Naive thymus-derived CD8-positive, alpha-beta T cell (primary cell): ENCODE measurements at regions not wholly inside any gene's neighbourhood (a gene's known extent, or its start where the extent isn't known, plus 50 kb on each side); places are given as distances from the start of the nearest gene placed in this dataset.
A peak's percentile ranks its signal among the peaks of the same experiment; 100 is the strongest.

ENCODE experiments used
- ATAC-seq, 2 donors: fragments of 150-1000 bp; cut with Tn5 transposase in 1 of 2; sonication (Bioruptor Pico), chemical (Tn5 transposase) in 1 of 2; 1 replicate in 1 of 2; 2 replicates in 1 of 2; pipeline ENCODE4 v1.10.0; 2021; ENCODE audit warnings: mild to moderate bottlenecking in 2 of 2, moderate library complexity in 2 of 2
- POLR2A ChIA-PET: fragments of 350-600 bp; sonication (Branson Sonifier 250); formaldehyde crosslinking; loops from one replicate; lab custom pipeline; 2021; ENCODE audit warnings: antibody characterized with exemption; lab: Charles Lee
- DNase-seq, 10 donors: peaks; one replicate each; pipeline versions ENCODE4 v3.0.0 to v3.0.0-alpha.2; 2020 to 2022
- H3K27ac Mint-ChIP-seq, 10 donors: one replicate each; pipeline ENCODE4 v1.8.0; 2020 to 2022; ENCODE audit warnings: mild to moderate bottlenecking in 10 of 10, mixed read lengths in 10 of 10, moderate library complexity in 4 of 10, inconsistent platforms in 1 of 10
- H3K27me3 Mint-ChIP-seq, 5 donors: one replicate each; pipeline ENCODE4 v1.8.0; 2021 to 2022; ENCODE audit warnings: mixed read lengths in 5 of 5
- H3K36me3 Mint-ChIP-seq, 3 donors: one replicate each; pipeline ENCODE4 v1.8.0; 2020 to 2022; ENCODE audit warnings: mixed read lengths in 3 of 3, mild to moderate bottlenecking in 2 of 3, inconsistent platforms in 1 of 3
- H3K4me1 Mint-ChIP-seq, 4 donors: one replicate each; pipeline ENCODE4 v1.8.0; 2021 to 2022; ENCODE audit warnings: mixed read lengths in 4 of 4
- H3K4me3 Mint-ChIP-seq, 10 donors: one replicate each; pipeline ENCODE4 v1.8.0; 2020 to 2022; ENCODE audit warnings: mild to moderate bottlenecking in 10 of 10, mixed read lengths in 10 of 10, moderate library complexity in 6 of 10, inconsistent platforms in 1 of 10
- H3K9me3 Mint-ChIP-seq, 9 donors: one replicate each; pipeline ENCODE4 v1.8.0; 2020 to 2022; ENCODE audit warnings: mixed read lengths in 9 of 9, mild to moderate bottlenecking in 3 of 9, inconsistent platforms in 1 of 9, moderate library complexity in 1 of 9

GRCh38 chr20:24392612-24393011 is 76.8 kb upstream of the SYNDIG1 start:
- no peaks in the 10 kb centered on the region for H3K36me3 Mint-ChIP-seq
- peaks cover 22 to 36% (median 32%) of the 10 kb centered on the region in 4 donors for H3K4me1 Mint-ChIP-seq
- no peak overlapping the region for H3K27ac Mint-ChIP-seq
- H3K4me3 Mint-ChIP-seq: no peak overlapping the region
- H3K27me3 Mint-ChIP-seq: peaks cover 0 to 2% (median 0%) of the 10 kb centered on the region in 5 donors
- POLR2A ChIA-PET: no interaction called here
- no peak for DNase-seq
- ATAC-seq: no peak
- peaks cover 0 to 3% (median 0%) of the 10 kb centered on the region in 9 donors for H3K9me3 Mint-ChIP-seq

DNA sequence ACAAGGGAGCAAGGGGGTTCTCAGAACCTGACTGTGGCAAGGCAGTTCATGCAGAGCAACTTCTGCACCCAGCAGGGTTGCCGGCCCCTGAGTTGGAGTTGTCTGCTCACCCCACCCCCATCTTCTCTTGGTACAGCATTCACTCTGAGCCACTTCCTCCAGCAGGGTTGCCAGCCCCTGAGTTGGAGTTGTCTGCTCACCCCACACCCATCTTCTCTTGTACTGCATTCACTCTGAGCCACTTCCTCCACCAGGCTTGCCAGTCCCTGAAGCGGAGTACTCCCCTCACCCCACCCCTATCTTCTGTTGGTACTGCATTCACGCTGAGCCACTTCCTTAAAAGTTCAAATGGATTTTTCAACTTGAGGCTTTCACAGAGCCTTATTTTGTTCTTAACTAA is 79.7 kb upstream of the SYNDIG1 start:
- DNase-seq (peak; percentile 16 to 87 (median 56)), ATAC-seq (peak; percentile 99)
- H3K9me3 Mint-ChIP-seq: no peaks in the 10 kb centered on the region
- no peaks in the 10 kb centered on the region for H3K27me3 Mint-ChIP-seq
- H3K4me1 Mint-ChIP-seq: peaks cover 27 to 55% (median 42%) of the 10 kb centered on the region in 4 donors
- peak overlapping the region; percentile 26 to 86 (median 72) for H3K4me3 Mint-ChIP-seq
- POLR2A ChIA-PET: no interaction called here
- no peaks in the 10 kb centered on the region for H3K36me3 Mint-ChIP-seq
- H3K27ac Mint-ChIP-seq: peak overlapping the region; percentile 32 to 87 (median 71)

GRCh38 chr20:24388828-24389380 is 80.5 kb upstream of the SYNDIG1 start:
- Mint-ChIP-seq H3K36me3 (no peaks in the 10 kb centered on the region), H3K9me3 (no peaks in the 10 kb centered on the region), H3K27ac (peak overlapping the region in 9 of 10 donors; percentile 63 to 89 (median 74)), H3K4me1 (peaks cover 27 to 55% (median 42%) of the 10 kb centered on the region in 4 donors), H3K27me3 (no peaks in the 10 kb centered on the region), H3K4me3 (peak overlapping the region in 8 of 10 donors; percentile 43 to 86 (median 72))
- DNase-seq (no peak), ATAC-seq (no peak)
- POLR2A ChIA-PET: interaction anchor here (0.6 to 1.8 kb wide), 2 partner anchors 28 to 648 kb away, joined by 4 to 5 read pairs; no protein-coding TSS in a partner anchor

- ATAC-seq (no peak), DNase-seq (no peak)
- H3K36me3 Mint-ChIP-seq: no peaks in the 10 kb centered on the region
- H3K4me1 Mint-ChIP-seq: peaks cover 28 to 49% (median 40%) of the 10 kb centered on the region in 4 donors
- no peaks in the 10 kb centered on the region for H3K27me3 Mint-ChIP-seq
- POLR2A ChIA-PET: no interaction called here
- H3K27ac Mint-ChIP-seq: no peak overlapping the region
- no peaks in the 10 kb centered on the region for H3K9me3 Mint-ChIP-seq
- no peak overlapping the region for H3K4me3 Mint-ChIP-seq
Observed at GRCh38 chr20:24385547-24385946, 83.9 kb upstream of the SYNDIG1 start.

DNA sequence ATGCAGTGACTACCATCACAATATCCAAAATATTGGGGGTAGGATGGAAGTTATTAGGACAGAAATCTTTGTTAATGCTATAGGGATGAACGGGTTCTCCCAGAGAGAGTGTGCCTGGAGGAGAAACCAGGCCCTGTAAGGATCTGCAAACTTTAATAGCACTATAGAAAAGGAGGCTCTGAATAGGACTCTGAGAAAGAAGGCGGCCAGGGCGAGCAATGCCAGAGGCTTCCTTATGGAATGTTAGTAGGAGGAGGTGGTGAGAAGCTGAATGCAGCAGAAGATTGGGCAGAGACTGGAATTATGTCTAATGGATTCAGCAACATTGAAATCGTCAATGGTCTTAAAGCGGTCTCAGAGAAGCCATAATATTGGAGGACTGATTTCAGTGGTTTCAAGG is 84.6 kb upstream of the SYNDIG1 start:
- peak overlapping the region in 1 of 10 donors; percentile 11 for H3K27ac Mint-ChIP-seq
- POLR2A ChIA-PET: no interaction called here
- H3K9me3 Mint-ChIP-seq: no peaks in the 10 kb centered on the region
- no peaks in the 10 kb centered on the region for H3K27me3 Mint-ChIP-seq
- no peak for DNase-seq
- ATAC-seq: no peak
- peaks cover 23 to 42% (median 33%) of the 10 kb centered on the region in 4 donors for H3K4me1 Mint-ChIP-seq
- H3K4me3 Mint-ChIP-seq: no peak overlapping the region
- no peaks in the 10 kb centered on the region for H3K36me3 Mint-ChIP-seq

GRCh38 chr20:24382743-24383142 is 86.7 kb upstream of the SYNDIG1 start:
- POLR2A ChIA-PET: no interaction called here
- no peaks in the 10 kb centered on the region for H3K36me3 Mint-ChIP-seq

DNA sequence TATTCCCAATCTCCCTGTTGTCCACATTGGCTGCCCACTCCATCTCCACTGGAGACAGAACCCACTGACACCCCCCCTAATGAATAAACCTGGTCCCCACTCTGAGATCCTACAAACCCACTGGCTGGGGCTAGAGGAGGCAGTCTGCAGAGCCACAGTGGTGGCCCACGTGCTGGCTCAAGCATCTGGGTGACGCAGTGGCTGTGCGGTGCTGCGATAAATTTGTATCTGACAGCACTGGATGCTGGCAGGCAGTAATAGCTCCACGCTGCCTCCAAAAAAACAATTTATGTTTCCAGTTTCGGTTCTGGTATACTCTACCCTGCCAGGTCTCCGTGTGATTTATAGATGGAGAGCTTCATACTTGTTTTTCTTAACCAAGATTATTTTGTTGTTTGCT is 87.1 kb upstream of the SYNDIG1 start:
- ATAC-seq: no peak
- no peak overlapping the region for H3K27ac Mint-ChIP-seq
- H3K4me3 Mint-ChIP-seq: no peak overlapping the region
- no peak for DNase-seq
- no peaks in the 10 kb centered on the region for H3K36me3 Mint-ChIP-seq
- POLR2A ChIA-PET: no interaction called here
- H3K9me3 Mint-ChIP-seq: no peaks in the 10 kb centered on the region
- no peaks in the 10 kb centered on the region for H3K27me3 Mint-ChIP-seq
- H3K4me1 Mint-ChIP-seq: peaks cover 7 to 17% (median 12%) of the 10 kb centered on the region in 4 donors

More at GRCh38 chr20:24382743-24383142, 86.7 kb upstream of the SYNDIG1 start:
- Mint-ChIP-seq H3K27me3 (no peaks in the 10 kb centered on the region), H3K27ac (no peak overlapping the region), H3K4me1 (peaks cover 7 to 21% (median 15%) of the 10 kb centered on the region in 4 donors), H3K4me3 (no peak overlapping the region), H3K9me3 (no peaks in the 10 kb centered on the region)
- ATAC-seq (no peak), DNase-seq (no peak)

DNA sequence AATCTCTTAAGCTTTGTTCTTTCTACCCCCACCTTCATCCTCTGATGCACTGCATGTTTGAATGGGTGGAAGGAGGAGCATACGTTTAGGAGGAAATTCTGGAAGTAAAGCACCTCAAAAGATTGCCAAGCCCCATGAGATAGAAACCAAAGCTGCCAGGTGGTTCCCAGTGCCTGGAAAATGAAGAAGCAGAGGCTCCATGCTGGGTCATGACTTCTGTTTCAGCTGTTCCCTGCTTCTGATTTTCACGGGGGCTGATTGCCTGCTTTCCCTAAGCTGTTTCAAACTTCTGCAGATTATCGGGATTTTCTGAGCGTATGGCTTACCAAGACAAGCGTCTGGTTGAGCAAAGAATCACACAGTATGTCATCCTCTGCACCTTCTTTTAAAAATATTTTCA is 87.5 kb upstream of the SYNDIG1 start:
- Mint-ChIP-seq H3K27ac (peak overlapping the region in 1 of 10 donors; percentile 67), H3K36me3 (no peaks in the 10 kb centered on the region), H3K9me3 (no peaks in the 10 kb centered on the region), H3K4me1 (peaks cover 5 to 13% (median 10%) of the 10 kb centered on the region in 4 donors), H3K4me3 (no peak overlapping the region), H3K27me3 (no peaks in the 10 kb centered on the region)
- POLR2A ChIA-PET: no interaction called here
- no peak for DNase-seq
- ATAC-seq: no peak

GRCh38 chr20:24379484-24379927 is 89.9 kb upstream of the SYNDIG1 start:
- Mint-ChIP-seq H3K4me3 (no peak overlapping the region), H3K27me3 (no peaks in the 10 kb centered on the region), H3K9me3 (no peaks in the 10 kb centered on the region), H3K4me1 (peaks cover 0 to 5% (median 1%) of the 10 kb centered on the region in 4 donors), H3K27ac (no peak overlapping the region), H3K36me3 (no peaks in the 10 kb centered on the region)
- POLR2A ChIA-PET: no interaction called here
- DNase-seq: no peak
- no peak for ATAC-seq

DNA sequence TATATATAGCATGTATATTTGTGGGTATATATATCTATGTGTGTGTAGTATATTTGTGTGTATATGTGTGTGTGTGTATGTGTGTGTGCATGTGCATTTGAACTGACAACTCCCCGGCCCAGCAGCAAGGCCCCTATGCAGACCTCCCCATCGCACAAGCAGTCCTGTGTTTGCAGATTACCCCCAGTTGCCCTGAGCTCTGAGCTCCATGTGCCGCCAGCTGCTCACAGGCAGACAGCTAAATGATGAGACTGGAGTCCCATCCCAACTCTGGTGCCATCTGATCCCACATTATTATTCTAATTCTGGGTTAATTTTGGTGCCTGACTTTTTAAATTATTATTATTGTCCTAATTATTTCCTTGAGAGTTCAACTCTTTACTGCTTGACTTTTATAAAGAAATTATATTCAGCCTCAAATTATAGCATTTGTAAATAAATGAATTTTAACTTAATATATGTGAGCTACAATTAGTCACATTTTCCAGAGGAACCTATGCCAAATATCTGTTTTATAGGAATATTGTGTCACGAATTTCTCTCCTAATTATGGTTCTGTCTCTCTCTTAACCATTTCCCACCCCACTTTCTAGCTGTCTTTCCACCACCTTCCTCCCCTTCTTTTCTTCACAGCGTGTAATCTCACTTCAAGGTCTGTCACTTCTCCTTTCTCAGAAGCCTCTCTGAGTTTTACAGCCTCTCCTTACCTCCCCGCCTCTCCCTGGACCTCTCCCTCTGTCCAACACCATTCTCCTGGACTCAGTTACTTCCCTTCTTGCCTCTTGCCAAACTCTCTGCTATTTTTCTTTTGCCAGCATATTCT is 90.6 kb upstream of the SYNDIG1 start:
- H3K27me3 Mint-ChIP-seq: no peaks in the 10 kb centered on the region
- peak overlapping the region in 1 of 10 donors; percentile 3 for H3K27ac Mint-ChIP-seq
- ATAC-seq: no peak
- H3K36me3 Mint-ChIP-seq: no peaks in the 10 kb centered on the region
- peaks cover 0 to 5% (median 1%) of the 10 kb centered on the region in 4 donors for H3K4me1 Mint-ChIP-seq
- DNase-seq: no peak
- no peak overlapping the region for H3K4me3 Mint-ChIP-seq
- H3K9me3 Mint-ChIP-seq: no peaks in the 10 kb centered on the region
- POLR2A ChIA-PET: no interaction called here

DNA sequence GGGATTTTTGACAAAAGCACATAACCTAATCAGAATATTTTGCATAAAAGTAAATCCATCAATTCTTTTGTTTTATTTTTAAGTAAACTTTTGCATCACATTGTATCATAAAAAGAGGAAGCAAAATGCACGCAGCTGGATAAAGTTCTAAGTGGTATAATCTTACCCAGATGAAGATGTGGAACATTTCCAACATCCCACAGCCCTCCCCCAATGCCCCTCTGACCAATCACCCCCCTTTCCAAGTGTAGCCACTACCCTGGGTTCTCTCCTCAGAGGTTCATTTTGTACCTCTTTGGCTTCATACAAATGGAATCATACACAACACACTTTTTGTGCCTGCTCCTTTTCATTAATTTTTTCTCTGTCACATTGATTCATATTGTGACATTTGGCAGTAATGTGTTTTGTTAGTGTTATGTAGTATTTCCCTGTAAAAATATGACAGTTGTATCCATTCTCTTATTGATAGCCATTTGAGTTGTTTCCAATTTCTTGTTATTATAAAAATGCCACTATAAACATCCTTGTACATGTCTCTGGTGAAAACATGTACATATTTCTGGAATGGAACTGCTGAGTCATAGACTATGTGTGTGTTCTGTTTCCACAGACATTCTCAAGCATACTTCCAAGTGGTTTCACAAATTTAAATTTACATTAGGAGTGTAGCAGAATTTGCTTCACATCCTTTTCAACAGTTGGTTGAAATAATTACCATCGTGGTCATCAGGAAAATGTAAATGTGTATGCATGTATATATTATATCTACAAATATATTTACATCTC is 92.9 kb upstream of the SYNDIG1 start:
- POLR2A ChIA-PET: no interaction called here
- Mint-ChIP-seq H3K4me1 (peaks cover 0 to 5% (median 0%) of the 10 kb centered on the region in 4 donors), H3K27ac (no peak overlapping the region), H3K36me3 (no peaks in the 10 kb centered on the region), H3K27me3 (no peaks in the 10 kb centered on the region), H3K9me3 (no peaks in the 10 kb centered on the region), H3K4me3 (no peak overlapping the region)
- DNase-seq: no peak
- no peak for ATAC-seq

DNA sequence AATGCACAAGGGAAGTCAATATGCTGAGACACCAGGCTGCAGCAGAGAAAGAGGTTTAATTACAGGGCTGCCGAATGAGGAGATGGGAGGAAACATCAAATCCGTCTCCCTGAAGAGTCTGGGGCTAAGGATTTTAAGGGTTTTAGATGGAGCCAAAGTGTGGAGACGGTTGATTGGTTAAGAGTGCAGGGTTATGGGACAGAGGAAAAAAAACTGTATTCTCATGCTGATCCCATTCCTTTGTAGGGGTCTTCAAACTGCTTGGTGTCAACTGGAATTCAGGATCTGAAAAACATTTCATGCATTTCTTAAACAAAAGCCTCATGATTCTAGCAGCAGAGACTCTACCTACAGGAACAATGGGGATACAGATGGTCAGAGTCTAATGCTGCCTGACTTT is 96.1 kb upstream of the SYNDIG1 start:
- DNase-seq: no peak
- H3K27ac Mint-ChIP-seq: no peak overlapping the region
- POLR2A ChIA-PET: no interaction called here
- no peaks in the 10 kb centered on the region for H3K36me3 Mint-ChIP-seq
- no peaks in the 10 kb centered on the region for H3K4me1 Mint-ChIP-seq
- no peak for ATAC-seq
- no peaks in the 10 kb centered on the region for H3K9me3 Mint-ChIP-seq
- no peaks in the 10 kb centered on the region for H3K27me3 Mint-ChIP-seq
- no peak overlapping the region for H3K4me3 Mint-ChIP-seq
